ENCODE measurements at regions not wholly inside any gene's neighbourhood (a gene's known extent, or its start where the extent isn't known, plus 50 kb on each side); places are given as distances from the start of the nearest gene placed in this dataset.

DNA sequence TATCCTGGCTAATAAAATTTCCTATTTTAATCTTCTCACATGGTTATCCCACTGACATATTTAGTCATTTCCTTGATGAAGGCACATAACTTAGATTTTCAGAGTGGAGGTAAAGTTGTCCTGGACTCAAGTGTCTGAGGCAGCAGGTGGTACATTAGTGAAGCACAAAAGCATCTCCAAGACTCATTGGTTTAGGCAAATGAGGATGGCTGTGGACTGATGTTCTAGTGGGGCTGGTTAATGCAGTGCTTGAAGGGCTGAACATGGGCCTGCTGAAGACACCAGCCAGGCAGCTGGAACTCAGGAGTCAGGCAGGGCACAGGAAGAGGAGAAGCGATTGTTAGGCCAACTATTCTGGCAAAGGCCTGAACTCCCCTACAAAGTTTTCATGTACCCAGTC is 76.3 kb upstream of the SESN3 start:
- intact Hi-C loops (cut with DNase I): no loop called here

DNA sequence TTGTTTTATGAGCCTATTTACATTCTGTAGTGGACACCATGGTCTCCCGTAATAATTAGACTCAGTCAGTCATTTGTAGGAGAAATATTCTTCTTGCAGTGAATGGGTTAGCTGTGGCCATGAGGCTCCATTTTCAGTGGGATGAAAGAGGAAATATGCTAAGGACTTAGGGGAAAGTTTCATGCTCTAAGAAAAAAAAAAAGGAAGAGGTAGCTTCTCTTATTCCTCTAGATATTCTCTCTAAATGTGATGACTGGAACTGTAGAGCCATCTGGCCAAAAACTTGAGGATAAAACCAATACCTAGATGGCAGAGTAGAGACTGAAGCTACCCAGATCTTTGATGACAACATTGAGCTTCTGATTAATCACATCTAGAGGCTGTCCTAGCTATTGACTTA is 75.8 kb upstream of the SESN3 start:
- no peak overlapping the region for H3K4me3 ChIP-seq (ENCODE audit: low read length in 3 of 3)

More for the DNA sequence above, 76.3 kb upstream of the SESN3 start:
- Histone ChIP-seq H3K9me3 (ENCODE audit: control insufficient read depth in 2 of 3, insufficient read depth in 1 of 3, low read length in 3 of 3) (no peaks in the 10 kb centered on the region), H3K4me1 (ENCODE audit: control insufficient read depth in 2 of 3, insufficient read depth in 2 of 3, low read depth in 1 of 3, low read length in 3 of 3) (no peaks in the 10 kb centered on the region), H3K27ac (ENCODE audit: low read depth in 2 of 2, low read length in 2 of 2) (no peak overlapping the region), H3K4me3 (ENCODE audit: low read length in 3 of 3) (no peak overlapping the region), H3K36me3 (ENCODE audit: control insufficient read depth in 2 of 3, insufficient read depth in 3 of 3, low read length in 3 of 3) (no peaks in the 10 kb centered on the region), H3K27me3 (ENCODE audit: control insufficient read depth, insufficient read depth, low read length) (no peaks in the 10 kb centered on the region), H3K9ac (ENCODE audit: low read length in 3 of 3) (no peak overlapping the region)
- TF ChIP-seq, protein P1, sequence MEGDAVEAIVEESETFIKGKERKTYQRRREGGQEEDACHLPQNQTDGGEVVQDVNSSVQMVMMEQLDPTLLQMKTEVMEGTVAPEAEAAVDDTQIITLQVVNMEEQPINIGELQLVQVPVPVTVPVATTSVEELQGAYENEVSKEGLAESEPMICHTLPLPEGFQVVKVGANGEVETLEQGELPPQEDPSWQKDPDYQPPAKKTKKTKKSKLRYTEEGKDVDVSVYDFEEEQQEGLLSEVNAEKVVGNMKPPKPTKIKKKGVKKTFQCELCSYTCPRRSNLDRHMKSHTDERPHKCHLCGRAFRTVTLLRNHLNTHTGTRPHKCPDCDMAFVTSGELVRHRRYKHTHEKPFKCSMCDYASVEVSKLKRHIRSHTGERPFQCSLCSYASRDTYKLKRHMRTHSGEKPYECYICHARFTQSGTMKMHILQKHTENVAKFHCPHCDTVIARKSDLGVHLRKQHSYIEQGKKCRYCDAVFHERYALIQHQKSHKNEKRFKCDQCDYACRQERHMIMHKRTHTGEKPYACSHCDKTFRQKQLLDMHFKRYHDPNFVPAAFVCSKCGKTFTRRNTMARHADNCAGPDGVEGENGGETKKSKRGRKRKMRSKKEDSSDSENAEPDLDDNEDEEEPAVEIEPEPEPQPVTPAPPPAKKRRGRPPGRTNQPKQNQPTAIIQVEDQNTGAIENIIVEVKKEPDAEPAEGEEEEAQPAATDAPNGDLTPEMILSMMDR (IDR thresholded peaks at IDR 0.05; ENCODE audit: borderline replicate concordance, extremely low read depth, insufficient read depth): no peak
- no peak for FAIRE-seq
- DNase-seq: no peak

DNA sequence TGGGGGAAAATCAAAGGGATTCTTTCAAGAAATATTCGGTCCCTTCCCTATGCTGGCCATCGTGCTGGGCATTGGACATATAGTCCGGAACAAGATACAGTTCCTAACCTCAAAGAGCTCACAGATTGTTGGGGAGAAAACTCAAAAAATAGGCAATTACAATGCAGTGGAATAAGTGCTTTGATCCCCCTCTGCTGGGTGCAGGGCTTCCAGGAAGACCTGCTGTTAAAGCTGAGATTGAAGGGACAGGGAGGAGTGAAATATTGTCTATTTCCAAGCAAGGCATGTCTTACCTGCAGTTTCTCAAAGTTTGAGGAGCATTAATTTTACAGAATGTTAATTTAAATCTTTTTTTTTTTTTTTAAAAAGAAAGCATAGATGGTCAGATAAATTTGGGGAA is 75.1 kb upstream of the SESN3 start:
- intact Hi-C loops (cut with DNase I): no loop called here
- Histone ChIP-seq H3K9ac (ENCODE audit: low read length in 3 of 3) (no peak overlapping the region), H3K9me3 (ENCODE audit: control insufficient read depth in 2 of 3, insufficient read depth in 1 of 3, low read length in 3 of 3) (no peaks in the 10 kb centered on the region), H3K4me1 (ENCODE audit: control insufficient read depth in 2 of 3, insufficient read depth in 2 of 3, low read depth in 1 of 3, low read length in 3 of 3) (no peaks in the 10 kb centered on the region), H3K27ac (ENCODE audit: low read depth in 2 of 2, low read length in 2 of 2) (no peak overlapping the region), H3K4me3 (ENCODE audit: low read length in 3 of 3) (no peak overlapping the region), H3K36me3 (ENCODE audit: control insufficient read depth in 2 of 3, insufficient read depth in 3 of 3, low read length in 3 of 3) (no peaks in the 10 kb centered on the region), H3K27me3 (ENCODE audit: control insufficient read depth, insufficient read depth, low read length) (no peaks in the 10 kb centered on the region)
- FAIRE-seq (no peak), DNase-seq (no peak)
- TF ChIP-seq, protein P1 (IDR thresholded peaks at IDR 0.05; ENCODE audit: borderline replicate concordance, extremely low read depth, insufficient read depth): no peak

More for the DNA sequence above, 75.8 kb upstream of the SESN3 start:
- intact Hi-C loops (cut with DNase I): no loop called here
- Histone ChIP-seq H3K27ac (ENCODE audit: low read depth in 2 of 2, low read length in 2 of 2) (no peak overlapping the region), H3K36me3 (ENCODE audit: control insufficient read depth in 2 of 3, insufficient read depth in 3 of 3, low read length in 3 of 3) (no peaks in the 10 kb centered on the region), H3K9me3 (ENCODE audit: control insufficient read depth in 2 of 3, insufficient read depth in 1 of 3, low read length in 3 of 3) (no peaks in the 10 kb centered on the region), H3K27me3 (ENCODE audit: control insufficient read depth, insufficient read depth, low read length) (no peaks in the 10 kb centered on the region), H3K4me1 (ENCODE audit: control insufficient read depth in 2 of 3, insufficient read depth in 2 of 3, low read depth in 1 of 3, low read length in 3 of 3) (no peaks in the 10 kb centered on the region), H3K9ac (ENCODE audit: low read length in 3 of 3) (no peak overlapping the region)
- DNase-seq (no peak), FAIRE-seq (no peak)
- TF ChIP-seq, protein P1 (IDR thresholded peaks at IDR 0.05; ENCODE audit: borderline replicate concordance, extremely low read depth, insufficient read depth): no peak

DNA sequence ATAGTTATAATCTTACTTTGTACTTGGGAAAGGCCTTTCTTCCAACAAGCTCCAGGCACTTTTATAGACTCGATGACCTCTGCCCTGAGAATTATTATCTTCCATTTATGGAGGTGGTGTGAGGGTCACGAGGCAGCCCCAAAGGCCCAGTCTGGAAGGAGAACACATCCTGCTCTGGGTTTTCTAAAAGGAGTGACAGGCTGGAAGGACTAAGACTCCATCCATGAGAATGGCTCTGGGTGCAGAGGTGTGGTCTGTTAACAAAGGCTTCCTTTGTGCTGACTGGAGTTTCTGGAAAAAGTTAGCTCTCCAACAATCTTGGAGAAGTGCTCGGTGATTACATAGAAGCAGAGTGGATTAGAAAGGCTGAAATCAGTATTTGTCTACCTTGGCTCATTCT is 74.7 kb upstream of the SESN3 start:
- no peak overlapping the region for H3K9ac ChIP-seq (ENCODE audit: low read length in 3 of 3)
- intact Hi-C loops (cut with DNase I): no loop called here
- no peak for FAIRE-seq

More for the DNA sequence above, 74.7 kb upstream of the SESN3 start:
- Histone ChIP-seq H3K9me3 (ENCODE audit: control insufficient read depth in 2 of 3, insufficient read depth in 1 of 3, low read length in 3 of 3) (no peaks in the 10 kb centered on the region), H3K27ac (ENCODE audit: low read depth in 2 of 2, low read length in 2 of 2) (no peak overlapping the region), H3K27me3 (ENCODE audit: control insufficient read depth, insufficient read depth, low read length) (no peaks in the 10 kb centered on the region), H3K4me3 (ENCODE audit: low read length in 3 of 3) (no peak overlapping the region), H3K4me1 (ENCODE audit: control insufficient read depth in 2 of 3, insufficient read depth in 2 of 3, low read depth in 1 of 3, low read length in 3 of 3) (no peaks in the 10 kb centered on the region), H3K36me3 (ENCODE audit: control insufficient read depth in 2 of 3, insufficient read depth in 3 of 3, low read length in 3 of 3) (no peaks in the 10 kb centered on the region)
- TF ChIP-seq, protein P1 (IDR thresholded peaks at IDR 0.05; ENCODE audit: borderline replicate concordance, extremely low read depth, insufficient read depth): no peak
- no peak for DNase-seq
